ENCODE measurements at regions not wholly inside any gene's neighbourhood (a gene's known extent, or its start where the extent isn't known, plus 50 kb on each side); places are given as distances from the start of the nearest gene placed in this dataset.

GRCh38 chr16:13542284-13542683 lies 377.7 kb upstream of the ERCC4 start:
- FAIRE-seq (peak; percentile 58), DNase-seq (ENCODE audit: low read depth) (no peak)
- no peaks in the 10 kb centered on the region for H3K36me3 ChIP-seq (ENCODE audit: control insufficient read depth, insufficient read depth, low read length)
- no peak for TF ChIP-seq CTCF (IDR thresholded peaks at IDR 0.05; ENCODE audit: insufficient read depth, low read length, severe bottlenecking)
- no peaks in the 10 kb centered on the region for H3K27me3 ChIP-seq (ENCODE audit: control insufficient read depth, insufficient read depth, low read length)
- H3K4me3 ChIP-seq (ENCODE audit: low read depth, low read length), result no peak overlapping the region

- no peaks in the 10 kb centered on the region for H3K36me3 ChIP-seq (ENCODE audit: control insufficient read depth, insufficient read depth, low read length)
- H3K4me3 ChIP-seq (ENCODE audit: low read depth, low read length), result no peak overlapping the region
- no peak for TF ChIP-seq CTCF (IDR thresholded peaks at IDR 0.05; ENCODE audit: insufficient read depth, low read length, severe bottlenecking)
- no peaks in the 10 kb centered on the region for H3K27me3 ChIP-seq (ENCODE audit: control insufficient read depth, insufficient read depth, low read length)
- DNase-seq (ENCODE audit: low read depth) (no peak), FAIRE-seq (no peak)
Measured at GRCh38 chr16:13543850-13544249, 376.1 kb upstream of the ERCC4 start.

- FAIRE-seq (no peak), DNase-seq (ENCODE audit: low read depth) (no peak)
- H3K27me3 ChIP-seq (ENCODE audit: control insufficient read depth, insufficient read depth, low read length), result no peaks in the 10 kb centered on the region
- no peak for TF ChIP-seq CTCF (IDR thresholded peaks at IDR 0.05; ENCODE audit: insufficient read depth, low read length, severe bottlenecking)
- no peaks in the 10 kb centered on the region for H3K36me3 ChIP-seq (ENCODE audit: control insufficient read depth, insufficient read depth, low read length)
- H3K4me3 ChIP-seq (ENCODE audit: low read depth, low read length), result no peak overlapping the region
Measured at GRCh38 chr16:13545271-13545670, 374.7 kb upstream of the ERCC4 start.

DNA sequence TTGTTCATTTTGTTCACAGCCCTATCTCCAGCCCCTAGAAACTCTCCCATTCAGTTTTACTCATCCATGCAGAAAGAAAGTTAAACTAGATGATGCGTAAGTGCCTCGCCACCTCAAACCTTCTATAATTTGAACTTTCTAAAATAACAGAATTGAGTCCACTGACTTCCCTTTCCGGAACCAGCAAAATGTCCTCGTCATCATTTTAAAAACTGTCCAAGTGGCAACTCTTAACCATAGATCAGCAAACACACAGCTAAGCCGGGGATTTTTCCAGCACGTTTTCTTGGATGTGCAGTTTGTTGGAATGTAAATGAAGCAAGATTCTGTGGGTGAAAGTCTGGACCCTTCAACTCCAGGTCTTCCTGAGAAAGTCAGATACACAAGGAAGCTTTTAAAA lies 369.7 kb upstream of the ERCC4 start:
- no peak for DNase-seq (ENCODE audit: low read depth)
- H3K27me3 ChIP-seq (ENCODE audit: control insufficient read depth, insufficient read depth, low read length), result no peaks in the 10 kb centered on the region
- no peak for FAIRE-seq
- H3K4me3 ChIP-seq (ENCODE audit: low read depth, low read length), result no peak overlapping the region
- no peak for TF ChIP-seq CTCF (IDR thresholded peaks at IDR 0.05; ENCODE audit: insufficient read depth, low read length, severe bottlenecking)
- no peaks in the 10 kb centered on the region for H3K36me3 ChIP-seq (ENCODE audit: control insufficient read depth, insufficient read depth, low read length)

GRCh38 chr16:13552062-13552959 lies 367.6 kb upstream of the ERCC4 start:
- FAIRE-seq (no peak), DNase-seq (ENCODE audit: low read depth) (no peak)
- H3K36me3 ChIP-seq (ENCODE audit: control insufficient read depth, insufficient read depth, low read length), result no peaks in the 10 kb centered on the region
- no peaks in the 10 kb centered on the region for H3K27me3 ChIP-seq (ENCODE audit: control insufficient read depth, insufficient read depth, low read length)
- H3K4me3 ChIP-seq (ENCODE audit: low read depth, low read length), result no peak overlapping the region
- no peak for TF ChIP-seq CTCF (IDR thresholded peaks at IDR 0.05; ENCODE audit: insufficient read depth, low read length, severe bottlenecking)

DNA sequence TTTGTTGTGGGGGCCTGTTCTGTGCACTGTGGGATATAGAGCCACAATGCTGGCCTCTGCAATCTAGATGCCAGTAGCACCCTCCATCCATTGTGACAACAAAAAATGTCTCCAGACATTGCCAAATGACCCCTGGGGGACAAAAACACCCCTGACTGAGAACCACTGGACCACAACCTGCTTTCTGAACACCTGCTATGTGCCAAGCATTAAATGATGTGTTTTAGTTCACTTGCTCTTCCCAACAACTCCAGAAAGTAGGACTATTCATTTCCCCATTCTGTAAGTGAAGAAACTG lies 367.0 kb upstream of the ERCC4 start:
- no peak for FAIRE-seq
- no peaks in the 10 kb centered on the region for H3K36me3 ChIP-seq (ENCODE audit: control insufficient read depth, insufficient read depth, low read length)
- H3K4me3 ChIP-seq (ENCODE audit: low read depth, low read length), result no peak overlapping the region
- H3K27me3 ChIP-seq (ENCODE audit: control insufficient read depth, insufficient read depth, low read length), result no peaks in the 10 kb centered on the region
- TF ChIP-seq CTCF (IDR thresholded peaks at IDR 0.05; ENCODE audit: insufficient read depth, low read length, severe bottlenecking), result no peak
- no peak for DNase-seq (ENCODE audit: low read depth)

All from bronchial epithelial cell (primary cell).